Epithelial cell of prostate (primary cell): ENCODE measurements at regions not wholly inside any gene's neighbourhood (a gene's known extent, or its start where the extent isn't known, plus 50 kb on each side); places are given as distances from the start of the nearest gene placed in this dataset.
"Not testable (repeated sequence)": the region's sequence is repeated elsewhere in the genome, so short reads cannot be mapped to it uniquely, and the experiment has no call there.

ENCODE experiments used
- DNase-seq: peaks from one replicate; pipeline ENCODE4 v3.0.0-alpha.2; 2011; ENCODE audit warnings: low read depth, low spot score
- H3K27ac ChIP-seq: fragments of 450-650 bp; 2 replicates; pipeline ENCODE4 v1.5.1; 2017; ENCODE audit warnings: mild to moderate bottlenecking

DNA sequence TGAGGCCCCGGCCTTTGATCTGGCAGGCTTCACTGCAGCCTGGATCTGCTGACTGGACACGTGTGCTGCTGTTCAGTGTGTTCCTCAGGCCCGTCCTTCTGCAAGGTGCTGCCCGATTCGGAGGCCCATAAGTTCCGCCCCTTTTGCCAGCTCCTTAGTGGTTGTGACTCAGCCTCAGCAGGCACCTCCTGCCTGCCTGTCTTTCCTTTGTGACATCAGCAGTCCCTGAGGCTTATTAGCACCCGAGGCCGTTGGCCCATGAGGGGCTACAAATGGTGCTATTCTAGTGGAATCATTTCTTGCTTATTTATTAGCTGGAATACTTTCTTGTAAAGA, 75.4 kb upstream of the FAN1 start:
- DNase-seq, H3K27ac ChIP-seq: not testable (repeated sequence)

DNA sequence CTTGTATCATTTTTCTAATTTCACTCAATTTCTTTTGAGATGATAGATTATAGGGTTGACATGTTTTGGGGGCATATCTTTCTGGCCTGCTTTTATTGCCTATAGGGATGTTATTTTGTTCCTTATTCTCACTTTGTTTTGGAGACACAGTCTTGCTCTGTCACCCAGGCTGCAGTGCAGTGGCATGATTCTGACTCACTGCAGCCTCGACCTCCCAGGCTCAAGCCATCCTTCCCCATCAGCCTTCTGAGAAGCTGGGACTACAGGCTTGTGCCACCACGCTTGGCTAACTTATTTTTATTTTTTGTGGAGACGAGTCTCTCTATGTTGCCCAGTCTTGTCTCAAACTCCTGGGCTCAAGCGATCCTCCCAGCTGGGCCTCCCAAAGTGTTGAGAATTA, 72.8 kb upstream of the FAN1 start:
- no peak overlapping the region for H3K27ac ChIP-seq
- DNase-seq: no peak

GRCh38 chr15:30833379-30833778, 70.3 kb upstream of the FAN1 start:
- not testable (repeated sequence) for DNase-seq

GRCh38 chr15:30841639-30842038, 62.1 kb upstream of the FAN1 start:
- not testable (repeated sequence) for DNase-seq, H3K27ac ChIP-seq

More at GRCh38 chr15:30833379-30833778, 70.3 kb upstream of the FAN1 start:
- not testable (repeated sequence) for H3K27ac ChIP-seq

DNA sequence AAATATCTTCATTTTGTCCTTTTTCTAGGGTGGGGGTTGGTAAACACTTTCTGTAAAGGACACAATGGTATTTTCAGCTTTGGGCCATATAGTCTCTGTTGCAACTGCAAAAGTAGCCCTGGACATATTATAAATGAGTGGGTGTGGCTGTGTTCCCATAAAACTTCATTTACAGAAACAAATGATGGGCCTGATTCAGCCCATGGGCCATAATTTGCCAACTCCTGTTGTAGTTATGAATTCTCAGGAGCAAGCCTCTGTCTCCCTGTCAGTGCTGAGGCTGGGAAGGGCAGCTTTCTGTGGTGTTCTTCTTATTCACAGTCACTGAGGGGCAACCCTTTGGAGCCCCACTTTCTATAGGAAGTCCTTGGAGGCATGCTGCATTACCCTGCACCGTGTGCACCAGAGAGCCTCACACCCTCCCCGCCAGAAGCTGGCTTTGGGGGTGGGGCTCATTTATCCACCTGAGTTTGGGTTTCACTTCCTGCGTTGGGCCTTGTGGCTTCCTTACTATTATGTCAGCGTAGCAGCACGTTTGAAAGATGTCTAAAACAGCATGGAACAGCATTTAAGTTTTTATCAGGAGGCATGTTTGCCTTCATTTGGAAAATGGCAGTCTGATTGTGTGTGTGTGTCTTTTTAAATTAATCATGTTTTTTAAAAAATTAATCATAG, 60.8 kb upstream of the FAN1 start:
- DNase-seq, H3K27ac ChIP-seq: not testable (repeated sequence)

DNA sequence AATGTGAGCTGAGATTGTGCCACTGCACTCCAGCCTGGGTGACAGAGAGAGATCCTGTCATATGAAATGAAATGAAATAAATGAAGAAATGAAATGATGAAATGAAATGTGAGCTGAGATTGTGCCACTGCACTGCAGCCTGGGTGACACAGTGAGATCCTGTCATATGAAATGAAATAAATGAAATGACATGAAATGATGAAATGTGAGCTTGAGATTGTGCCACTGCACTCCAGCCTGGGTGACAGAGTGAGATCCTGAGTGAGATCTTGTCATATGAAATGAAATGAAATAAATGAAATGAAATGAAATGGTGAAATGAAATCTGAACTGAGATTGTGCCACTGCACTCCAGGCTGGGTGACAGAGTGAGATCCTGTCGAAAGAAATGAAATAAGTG, 58.2 kb upstream of the FAN1 start:
- not testable (repeated sequence) for H3K27ac ChIP-seq

More for the DNA sequence above, 58.2 kb upstream of the FAN1 start:
- not testable (repeated sequence) for DNase-seq
